Fibroblast of upper back skin (primary cell): ENCODE measurements at regions not wholly inside any gene's neighbourhood (a gene's known extent, or its start where the extent isn't known, plus 50 kb on each side); places are given as distances from the start of the nearest gene placed in this dataset.
"Not testable (repeated sequence)": the region's sequence is repeated elsewhere in the genome, so short reads cannot be mapped to it uniquely, and the experiment has no call there.

ENCODE experiments used
- DNase-seq: peaks from one replicate; pipeline ENCODE4 v3.0.0-alpha.2; 2013

- DNase-seq = no peak
Measured at GRCh38 chr13:83201506-83201905, 680.8 kb downstream of the SLITRK1 start.

GRCh38 chr13:83197316-83197715, 685.0 kb downstream of the SLITRK1 start:
- no peak for DNase-seq

GRCh38 chr13:83190020-83190419, 692.3 kb downstream of the SLITRK1 start:
- no peak for DNase-seq

- DNase-seq = peak; percentile 34
Measured at GRCh38 chr13:83184819-83185218, 697.5 kb downstream of the SLITRK1 start.

- no peak for DNase-seq
Measured at GRCh38 chr13:83184150-83184475, 698.2 kb downstream of the SLITRK1 start.

GRCh38 chr13:83183439-83184149, 698.7 kb downstream of the SLITRK1 start:
- DNase-seq = no peak

- no peak for DNase-seq
Measured at GRCh38 chr13:83182845-83183244, 699.4 kb downstream of the SLITRK1 start.

- DNase-seq = no peak
Measured at GRCh38 chr13:83178008-83178407, 704.3 kb downstream of the SLITRK1 start.

- DNase-seq = peak; percentile 86
Measured at GRCh38 chr13:83168590-83168989, 713.7 kb downstream of the SLITRK1 start.

GRCh38 chr13:83167203-83167602, 715.1 kb downstream of the SLITRK1 start:
- no peak for DNase-seq

- no peak for DNase-seq
Measured at GRCh38 chr13:83166550-83166949, 715.7 kb downstream of the SLITRK1 start.

- DNase-seq = no peak
Measured at GRCh38 chr13:83162493-83162892, 719.8 kb downstream of the SLITRK1 start.

- no peak for DNase-seq
Measured at GRCh38 chr13:83153848-83154247, 728.4 kb downstream of the SLITRK1 start.

- peak; percentile 18 for DNase-seq
Measured at GRCh38 chr13:83151308-83151660, 731.0 kb downstream of the SLITRK1 start.

- peak; percentile 22 for DNase-seq
Measured at GRCh38 chr13:83150616-83151307, 731.5 kb downstream of the SLITRK1 start.

- no peak for DNase-seq
Measured at GRCh38 chr13:83136660-83137059, 745.6 kb downstream of the SLITRK1 start.

GRCh38 chr13:83125791-83126190, 756.5 kb downstream of the SLITRK1 start:
- no peak for DNase-seq

GRCh38 chr13:83121896-83122295, 760.4 kb downstream of the SLITRK1 start:
- DNase-seq = peak; percentile 2

- no peak for DNase-seq
Measured at GRCh38 chr13:83117046-83117445, 765.2 kb downstream of the SLITRK1 start.

GRCh38 chr13:83101574-83102247, 780.6 kb downstream of the SLITRK1 start:
- DNase-seq = not testable (repeated sequence)

- DNase-seq = no peak
Measured at GRCh38 chr13:83100237-83100636, 782.0 kb downstream of the SLITRK1 start.

GRCh38 chr13:83088858-83089257, 793.4 kb downstream of the SLITRK1 start:
- no peak for DNase-seq

- DNase-seq = peak; percentile 9
Measured at GRCh38 chr13:83086948-83087347, 795.3 kb downstream of the SLITRK1 start.

- DNase-seq = no peak
Measured at GRCh38 chr13:83086088-83086487, 796.2 kb downstream of the SLITRK1 start.
